HG03045 (cell line): ENCODE measurements at regions not wholly inside any gene's neighbourhood (a gene's known extent, or its start where the extent isn't known, plus 50 kb on each side); places are given as distances from the start of the nearest gene placed in this dataset.

Experiments used
- ATAC-seq: cut with Tn5 transposase; IDR thresholded peaks from one replicate; pipeline ENCODE4 v1.9.1; 2021; ENCODE audit warnings: mild to moderate bottlenecking, moderate library complexity; ENCODE audit not compliant: unreplicated experiment

DNA sequence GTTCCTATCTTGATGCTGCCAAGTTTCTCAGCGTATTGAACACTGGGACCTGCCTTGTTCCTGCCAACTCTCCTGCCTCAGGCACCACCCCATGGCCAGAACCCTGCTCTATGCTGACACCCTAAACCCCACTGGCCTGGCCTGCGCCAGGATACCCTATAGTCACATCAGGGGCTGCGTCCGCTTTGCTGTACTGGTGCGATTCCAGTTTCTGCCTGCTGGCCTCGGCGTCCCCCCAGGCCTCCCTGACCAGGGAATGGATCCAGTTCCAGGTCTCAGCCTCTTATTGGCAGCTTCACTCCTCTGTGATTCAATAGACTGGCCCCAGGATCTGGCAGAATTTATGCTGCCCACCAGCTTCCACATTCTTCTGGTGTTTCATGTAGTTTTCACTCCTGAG, 55.0 kb downstream of the GPR6 start:
- no peak for ATAC-seq

- ATAC-seq, result no peak
These were observed 55.9 kb downstream of the GPR6 start for GRCh38 chr6:110033749-110034666.

DNA sequence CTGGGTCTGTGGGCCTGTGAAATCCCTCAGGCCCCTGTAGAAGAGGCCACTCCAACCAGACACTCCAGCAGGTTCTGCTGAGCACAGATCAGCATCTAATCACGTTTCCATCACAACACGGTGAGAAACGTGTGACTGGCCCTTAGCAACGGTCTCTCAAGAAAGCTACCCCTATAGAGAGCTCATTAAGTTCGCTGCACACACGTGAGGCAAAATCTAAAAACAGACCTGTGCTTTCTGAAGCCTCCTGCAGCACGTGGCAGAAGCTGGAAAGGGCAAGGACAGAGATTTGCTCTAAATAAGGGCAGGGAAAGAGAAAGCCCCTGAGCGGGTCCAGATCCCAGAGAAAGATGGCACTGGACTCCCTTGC, 56.5 kb downstream of the GPR6 start:
- no peak for ATAC-seq

DNA sequence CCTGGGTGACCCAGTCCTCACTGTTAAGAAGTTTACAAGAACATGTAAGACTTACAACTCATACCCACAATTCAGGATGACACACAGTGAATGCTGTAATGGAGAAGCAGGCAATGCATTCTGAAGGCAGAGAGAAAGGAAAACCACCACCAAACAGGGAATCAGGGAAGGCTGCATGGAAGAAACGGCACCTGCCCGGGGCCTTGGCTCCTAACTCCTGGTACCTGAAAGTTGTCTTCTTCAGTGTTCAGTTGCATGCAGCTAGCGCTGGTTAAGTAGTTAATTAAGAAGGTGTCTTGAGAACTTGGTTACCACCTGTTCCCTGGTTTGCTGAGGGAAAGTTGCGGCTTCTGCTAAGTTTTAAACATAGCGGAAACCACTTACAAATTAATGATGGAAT, 57.2 kb downstream of the GPR6 start:
- no peak for ATAC-seq

DNA sequence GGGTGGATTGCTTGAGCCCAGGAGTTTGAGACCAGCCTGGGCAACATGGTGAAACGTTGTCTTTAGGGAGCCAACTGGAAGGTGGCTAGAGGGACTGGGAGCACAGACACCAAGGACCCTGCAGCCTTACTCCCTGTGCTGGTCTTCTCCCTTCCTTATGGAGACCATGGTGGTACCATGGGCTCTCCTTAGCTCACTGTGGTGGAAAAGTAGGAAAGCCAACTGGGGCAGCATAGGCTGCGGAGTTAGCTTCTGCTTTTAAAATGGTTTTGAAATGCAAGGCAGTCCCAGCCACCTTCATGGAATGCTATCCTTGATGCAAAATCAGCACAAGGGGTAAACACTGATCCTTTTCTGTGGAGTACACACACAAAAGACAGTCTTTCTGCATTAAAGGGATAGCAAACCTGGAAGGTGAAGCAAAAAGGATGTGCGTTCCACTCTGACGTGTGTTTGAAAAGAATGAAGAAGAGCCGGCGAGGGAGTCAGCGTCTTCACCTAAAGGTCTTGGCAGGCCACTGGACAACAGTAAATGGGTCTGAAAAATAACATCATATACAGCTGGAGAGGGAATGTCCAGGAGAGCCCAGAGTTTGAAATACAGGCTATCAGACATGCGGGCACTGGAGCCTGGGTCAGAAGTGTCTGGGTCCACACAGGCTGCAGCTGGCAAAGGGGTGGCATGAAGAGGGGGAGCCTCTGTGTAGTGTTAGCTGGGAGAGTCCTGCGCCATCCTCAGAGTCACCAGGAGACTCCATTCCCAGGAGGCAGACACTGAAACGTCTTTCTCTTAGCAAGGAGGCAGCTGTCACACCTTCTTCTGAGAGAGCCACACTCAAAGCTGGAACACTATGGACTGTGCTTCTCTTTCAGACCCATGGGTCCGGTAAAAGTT, 58.5 kb downstream of the GPR6 start:
- ATAC-seq, result no peak

DNA sequence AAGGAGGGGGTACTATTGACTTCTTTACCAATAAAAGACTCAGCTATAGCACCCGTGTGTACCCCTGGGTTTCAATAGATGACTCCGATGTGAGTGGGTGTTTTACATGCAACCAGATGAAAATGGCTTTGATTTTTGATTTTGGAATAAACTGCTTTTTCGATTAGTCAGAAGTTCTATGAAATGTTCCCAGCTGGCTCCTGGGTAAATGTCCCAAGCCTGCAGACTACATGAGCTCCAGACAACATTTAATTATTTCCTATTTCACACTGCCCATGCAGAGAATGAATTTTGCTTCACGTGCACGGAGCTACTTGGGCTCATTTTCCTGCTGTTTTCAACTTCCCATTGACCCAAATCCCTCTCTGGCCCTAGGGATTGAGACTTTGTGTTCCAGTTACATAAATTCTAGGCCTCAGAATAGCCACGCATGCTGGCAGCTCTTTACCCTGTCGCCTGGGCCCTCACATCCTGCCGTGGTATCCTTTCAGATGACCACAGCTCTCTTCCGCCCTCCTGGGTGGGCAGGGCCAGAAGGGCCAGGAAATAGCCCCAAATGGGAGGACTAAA, 59.7 kb downstream of the GPR6 start:
- ATAC-seq, result no peak

DNA sequence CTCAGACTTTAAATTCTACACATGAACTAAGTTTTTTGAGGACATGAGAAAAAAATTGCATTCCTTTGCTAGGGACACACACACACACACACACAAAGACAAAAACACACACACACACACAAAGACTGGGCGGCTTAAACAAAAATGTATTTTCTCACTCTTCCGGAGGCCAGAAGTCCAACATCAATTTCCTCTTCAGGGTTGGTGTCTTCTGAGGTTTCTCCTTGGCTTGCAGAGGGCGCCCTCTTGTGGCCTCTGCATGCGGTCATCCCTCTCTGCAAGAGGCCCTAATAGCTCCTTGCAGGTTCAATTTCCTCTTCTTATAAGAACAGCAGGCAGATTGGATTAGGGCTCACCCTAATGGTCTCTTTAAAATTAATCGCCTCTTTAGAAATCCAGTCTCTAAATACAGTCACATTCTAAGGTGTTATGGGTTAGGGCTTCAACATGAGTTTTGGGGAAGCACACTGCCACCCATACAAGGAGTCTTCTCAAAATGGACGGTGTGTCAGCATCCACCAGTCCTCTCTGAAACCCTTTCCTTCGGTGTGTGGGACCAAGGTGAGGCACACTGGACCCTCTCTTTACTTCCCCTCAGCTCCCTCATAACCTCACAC, 61.4 kb downstream of the GPR6 start:
- ATAC-seq, result peak; percentile 77

GRCh38 chr6:110039981-110040383, 61.9 kb downstream of the GPR6 start:
- peak; percentile 42 for ATAC-seq

GRCh38 chr6:110040716-110041115, 62.6 kb downstream of the GPR6 start:
- no peak for ATAC-seq

GRCh38 chr6:110041126-110041525, 63.0 kb downstream of the GPR6 start:
- no peak for ATAC-seq

DNA sequence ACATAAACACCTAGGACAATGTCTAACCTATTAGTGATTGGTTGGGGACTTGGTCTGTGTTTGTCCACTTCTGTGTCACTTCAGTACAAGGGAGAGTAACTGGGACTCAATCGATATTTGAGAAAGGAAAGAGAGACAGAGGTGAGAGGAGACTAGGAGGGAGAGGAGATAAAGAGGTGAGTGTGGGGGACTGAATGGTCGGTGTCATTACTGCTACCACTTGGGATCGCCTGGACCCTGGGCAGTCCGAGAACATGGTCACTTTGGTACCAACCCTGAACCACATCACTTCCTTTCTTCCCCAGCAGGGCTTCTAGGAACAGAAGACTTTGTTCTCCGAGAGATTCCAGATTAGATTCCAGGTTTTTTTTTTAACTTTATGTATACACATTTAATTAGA, 63.7 kb downstream of the GPR6 start:
- no peak for ATAC-seq

GRCh38 chr6:110042670-110043296, 64.7 kb downstream of the GPR6 start:
- no peak for ATAC-seq

- no peak for ATAC-seq
These were observed 65.4 kb downstream of the GPR6 start for GRCh38 chr6:110043366-110043994.

DNA sequence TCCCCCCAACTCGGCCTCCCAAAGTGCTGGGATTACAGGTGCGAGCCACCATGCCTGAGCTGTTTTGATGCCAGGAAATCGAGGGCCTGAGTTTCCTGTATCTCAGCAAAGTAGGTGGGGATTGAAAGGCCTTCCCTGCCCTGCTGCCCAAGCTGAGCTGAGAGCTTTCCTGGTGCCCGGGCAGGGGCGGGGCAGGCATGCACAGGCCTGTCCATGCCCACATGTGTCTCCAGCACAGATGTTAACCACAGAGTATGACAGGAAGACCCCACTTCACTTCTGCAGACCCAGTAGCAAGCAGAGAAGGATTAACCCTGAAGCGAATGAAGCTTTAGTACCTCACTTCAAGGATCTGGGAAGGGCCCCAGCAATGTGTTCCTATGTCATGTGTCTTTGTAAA, 66.0 kb downstream of the GPR6 start:
- no peak for ATAC-seq

DNA sequence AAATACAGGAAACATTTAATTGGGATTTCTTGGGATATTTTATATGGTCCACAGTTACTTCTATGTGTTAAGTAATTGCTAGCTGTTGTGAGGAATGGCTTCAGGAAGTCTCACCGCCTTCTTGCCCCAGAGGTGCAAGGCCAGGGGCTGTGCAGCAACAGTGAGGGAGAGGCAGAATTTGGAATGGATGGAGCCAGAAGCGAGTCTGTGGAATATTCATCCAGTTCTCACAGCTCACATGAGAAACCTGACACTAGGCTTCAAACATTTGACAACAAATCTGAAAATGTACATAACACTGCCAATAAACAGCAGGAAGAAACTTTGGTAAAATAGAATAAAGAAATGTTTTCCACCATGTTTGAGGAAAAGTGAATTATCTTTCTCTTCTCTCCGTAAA, 66.5 kb downstream of the GPR6 start:
- no peak for ATAC-seq

DNA sequence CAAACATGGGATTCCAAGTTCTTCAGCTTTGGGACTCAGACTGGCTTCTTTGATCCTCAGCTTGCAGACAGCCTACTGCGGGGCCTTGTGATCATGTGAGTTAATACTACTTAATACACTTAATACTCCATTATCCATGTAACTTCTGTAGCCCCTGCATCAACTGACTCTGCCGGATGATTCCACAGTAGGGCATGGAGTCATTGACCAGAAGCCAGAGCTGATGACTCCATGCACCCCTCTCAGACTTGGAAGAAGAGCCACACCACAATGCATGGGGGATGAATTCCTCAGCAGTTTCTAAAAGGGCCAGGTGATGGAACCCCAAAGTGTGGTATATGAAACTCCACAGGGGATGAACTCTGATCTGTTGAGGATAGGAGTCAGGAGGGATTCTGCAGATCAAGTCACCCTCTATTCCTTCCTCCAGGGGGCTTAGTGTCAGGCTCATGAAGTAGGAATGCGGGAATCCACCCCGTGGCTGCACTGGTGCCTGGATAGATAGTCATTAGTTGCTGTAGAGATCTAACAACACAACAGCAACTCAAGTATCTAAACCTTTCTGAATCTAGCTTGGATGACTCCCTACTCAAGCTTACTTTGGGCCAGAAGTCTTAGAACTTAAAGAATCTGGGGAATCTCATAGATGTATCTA, 70.2 kb downstream of the GPR6 start:
- ATAC-seq, result no peak

DNA sequence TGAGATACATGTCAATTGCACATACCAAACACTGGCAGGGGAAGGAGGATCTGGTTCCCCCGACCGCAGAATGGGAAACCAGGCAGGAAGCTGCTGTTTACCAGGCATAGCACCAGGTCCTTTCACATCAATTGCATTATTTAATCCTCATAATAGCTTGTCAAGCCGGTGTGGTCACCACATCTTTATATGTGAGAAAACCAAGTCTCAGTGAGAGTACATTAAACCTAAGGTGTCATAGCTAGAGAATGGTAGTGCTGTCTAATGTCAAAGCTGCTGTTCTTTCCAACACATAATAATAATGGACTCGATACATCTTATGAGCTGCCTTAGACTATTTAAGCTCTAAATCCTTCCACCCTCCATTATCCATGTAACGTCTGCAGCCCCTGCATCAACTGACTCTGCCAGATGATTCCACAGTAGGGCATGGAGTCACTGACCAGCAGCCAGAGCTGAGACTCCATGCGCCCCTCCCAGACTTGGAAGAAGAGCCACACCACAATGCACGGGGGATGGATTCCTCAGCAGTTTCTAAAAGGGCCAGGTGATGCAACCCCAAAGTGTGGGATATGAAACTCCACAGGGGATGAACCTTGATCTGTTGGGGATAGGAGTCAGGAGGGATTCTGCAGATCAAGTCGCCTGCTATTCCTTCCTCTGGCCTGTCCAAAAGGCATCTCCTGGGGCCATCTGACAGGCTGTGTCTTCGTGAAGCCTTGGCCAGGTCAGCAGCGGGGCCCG, 71.8 kb downstream of the GPR6 start:
- no peak for ATAC-seq
